ENCODE measurements at regions not wholly inside any gene's neighbourhood (a gene's known extent, or its start where the extent isn't known, plus 50 kb on each side); places are given as distances from the start of the nearest gene placed in this dataset.

DNA sequence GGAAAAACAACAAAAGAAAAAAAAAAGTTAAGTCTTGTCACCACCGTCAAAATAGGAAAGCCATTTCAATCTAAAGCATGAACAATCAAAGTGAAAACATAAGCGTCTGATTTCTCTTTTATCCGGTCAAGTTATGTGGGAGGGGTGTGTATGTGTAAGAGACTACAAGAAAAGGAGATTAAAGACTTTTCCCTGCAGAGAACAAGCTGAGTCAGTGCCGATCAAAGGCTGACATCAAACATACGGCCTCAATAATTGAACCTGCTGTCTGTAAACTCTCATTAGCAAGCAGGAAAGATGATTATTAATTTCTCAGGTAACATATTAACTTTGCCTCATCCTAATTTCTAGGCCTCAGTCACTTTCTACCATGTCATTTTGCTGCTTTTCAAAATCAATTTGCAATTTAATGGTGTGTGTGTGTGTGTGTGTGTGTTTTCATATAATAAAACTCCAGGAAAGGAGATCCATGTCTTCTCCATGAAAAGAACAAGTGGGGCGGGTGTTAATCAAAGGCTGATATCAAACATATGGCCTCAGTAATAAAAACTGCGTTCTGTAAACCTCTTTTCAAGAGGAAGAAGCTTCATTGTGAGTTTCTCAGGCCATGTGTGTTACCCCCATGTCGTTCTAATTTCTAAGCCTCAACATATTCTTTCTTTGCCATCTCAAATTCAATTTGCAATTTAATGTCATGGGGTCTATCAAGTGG is 649.1 kb upstream of the SORCS1 start:
- Histone ChIP-seq H2AFZ (ENCODE audit: low read length) (no peak overlapping the region), H3K36me3 (ENCODE audit: insufficient read depth, low read length) (no peaks in the 10 kb centered on the region), H3K79me2 (ENCODE audit: insufficient read depth, low read depth, low read length) (no peaks in the 10 kb centered on the region), H4K20me1 (ENCODE audit: insufficient read depth, low read length) (no peaks in the 10 kb centered on the region), H3K9me2 (ENCODE audit: insufficient read depth, low read length) (no peaks in the 10 kb centered on the region), H3K4me3 (ENCODE audit: low read depth, low read length, poor library complexity, severe bottlenecking) (no peak overlapping the region), H3K4me2 (ENCODE audit: low read length) (no peak overlapping the region), H3K4me1 (ENCODE audit: insufficient read depth, low read length, poor library complexity, severe bottlenecking) (no peaks in the 10 kb centered on the region), H3K9me3 (ENCODE audit: low read length) (no peaks in the 10 kb centered on the region), H3K27ac (ENCODE audit: low read depth, low read length, poor library complexity, severe bottlenecking) (no peak overlapping the region)
- intact Hi-C loops (cut with micrococcal nuclease; ENCODE audit: unreplicated experiment), result loop anchor here (5.0 kb wide), 1 partner anchor 1101 kb away; no protein-coding TSS in a partner anchor
- TF ChIP-seq EZH2phosphoT487 (IDR thresholded peaks at IDR 0.05; ENCODE audit: borderline replicate concordance, low read depth, low read length), result no peak
- TF ChIP-seq, protein P1, sequence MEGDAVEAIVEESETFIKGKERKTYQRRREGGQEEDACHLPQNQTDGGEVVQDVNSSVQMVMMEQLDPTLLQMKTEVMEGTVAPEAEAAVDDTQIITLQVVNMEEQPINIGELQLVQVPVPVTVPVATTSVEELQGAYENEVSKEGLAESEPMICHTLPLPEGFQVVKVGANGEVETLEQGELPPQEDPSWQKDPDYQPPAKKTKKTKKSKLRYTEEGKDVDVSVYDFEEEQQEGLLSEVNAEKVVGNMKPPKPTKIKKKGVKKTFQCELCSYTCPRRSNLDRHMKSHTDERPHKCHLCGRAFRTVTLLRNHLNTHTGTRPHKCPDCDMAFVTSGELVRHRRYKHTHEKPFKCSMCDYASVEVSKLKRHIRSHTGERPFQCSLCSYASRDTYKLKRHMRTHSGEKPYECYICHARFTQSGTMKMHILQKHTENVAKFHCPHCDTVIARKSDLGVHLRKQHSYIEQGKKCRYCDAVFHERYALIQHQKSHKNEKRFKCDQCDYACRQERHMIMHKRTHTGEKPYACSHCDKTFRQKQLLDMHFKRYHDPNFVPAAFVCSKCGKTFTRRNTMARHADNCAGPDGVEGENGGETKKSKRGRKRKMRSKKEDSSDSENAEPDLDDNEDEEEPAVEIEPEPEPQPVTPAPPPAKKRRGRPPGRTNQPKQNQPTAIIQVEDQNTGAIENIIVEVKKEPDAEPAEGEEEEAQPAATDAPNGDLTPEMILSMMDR (conservative IDR thresholded peaks at IDR 0.05; ENCODE audit: low read length), result no peak
- DNase-seq (ENCODE audit: low spot score), result no peak
- no TSS peak for BruUV-seq (replicated peaks)
- ChIA-PET CTCF (ENCODE audit: unreplicated experiment) (no interaction called here), POLR2A (interaction anchor here (0.6 kb wide), 1 partner anchor 977 kb away, joined by 3 read pairs; no protein-coding TSS in a partner anchor)

DNA sequence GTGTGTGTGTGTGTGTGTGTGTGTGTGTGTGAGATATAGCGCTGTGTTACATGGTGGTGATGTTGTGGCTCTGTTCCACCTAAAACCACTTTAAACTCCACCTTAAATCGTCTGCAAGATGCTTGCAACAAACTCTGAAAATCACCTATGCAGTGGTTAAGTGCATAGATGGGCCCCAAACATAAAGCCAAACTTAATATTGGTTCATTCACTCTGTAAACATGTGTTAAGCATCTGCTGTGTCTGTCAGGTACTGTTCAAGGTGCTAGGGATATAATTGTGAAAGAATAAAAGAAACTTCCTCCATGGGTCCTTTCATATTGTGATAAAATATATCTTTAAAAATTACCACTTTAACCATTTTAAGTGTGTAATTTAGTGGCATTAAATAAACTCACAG is 645.4 kb upstream of the SORCS1 start:
- TF ChIP-seq, protein P1 (conservative IDR thresholded peaks at IDR 0.05; ENCODE audit: low read length), result no peak
- TF ChIP-seq EZH2phosphoT487 (IDR thresholded peaks at IDR 0.05; ENCODE audit: borderline replicate concordance, low read depth, low read length), result no peak
- Histone ChIP-seq H3K4me2 (ENCODE audit: low read length) (no peak overlapping the region), H3K4me1 (ENCODE audit: insufficient read depth, low read length, poor library complexity, severe bottlenecking) (no peaks in the 10 kb centered on the region), H3K9me3 (ENCODE audit: low read length) (no peaks in the 10 kb centered on the region), H2AFZ (ENCODE audit: low read length) (no peak overlapping the region), H3K79me2 (ENCODE audit: insufficient read depth, low read depth, low read length) (no peaks in the 10 kb centered on the region), H3K27ac (ENCODE audit: low read depth, low read length, poor library complexity, severe bottlenecking) (no peak overlapping the region), H3K4me3 (ENCODE audit: low read depth, low read length, poor library complexity, severe bottlenecking) (no peak overlapping the region), H3K36me3 (ENCODE audit: insufficient read depth, low read length) (no peaks in the 10 kb centered on the region), H3K9me2 (ENCODE audit: insufficient read depth, low read length) (no peaks in the 10 kb centered on the region), H4K20me1 (ENCODE audit: insufficient read depth, low read length) (no peaks in the 10 kb centered on the region)
- no TSS peak for BruUV-seq (replicated peaks)
- ChIA-PET POLR2A (interaction anchor here (0.7 kb wide), 1 partner anchor 1558 kb away, joined by 3 read pairs; no protein-coding TSS in a partner anchor), CTCF (ENCODE audit: unreplicated experiment) (no interaction called here)
- intact Hi-C loops (cut with micrococcal nuclease; ENCODE audit: unreplicated experiment), result loop anchor here (5.0 kb wide), 1 partner anchor 1098 kb away; no protein-coding TSS in a partner anchor
- DNase-seq (ENCODE audit: low spot score), result no peak

DNA sequence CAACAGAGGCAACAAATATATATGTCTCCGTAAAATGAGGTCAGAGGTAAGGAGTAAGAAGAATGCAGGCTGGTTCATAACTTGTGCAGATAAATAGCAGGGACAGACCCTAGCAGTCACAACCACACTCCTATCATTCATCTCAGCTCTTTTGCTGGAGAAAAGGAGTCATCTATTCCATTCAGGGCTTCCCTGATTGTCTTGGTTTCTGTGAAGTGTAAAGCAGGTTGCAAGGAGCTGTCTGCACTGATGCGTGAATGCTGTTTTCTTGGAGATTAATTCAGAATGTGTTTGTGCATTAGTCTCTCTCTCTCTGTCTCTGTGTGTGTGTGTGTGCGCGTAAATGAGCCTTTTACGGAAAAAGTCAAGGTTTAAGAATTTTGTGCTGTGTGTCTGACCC is 643.3 kb upstream of the SORCS1 start:
- Histone ChIP-seq H3K4me1 (ENCODE audit: insufficient read depth, low read length, poor library complexity, severe bottlenecking) (no peaks in the 10 kb centered on the region), H3K36me3 (ENCODE audit: insufficient read depth, low read length) (no peaks in the 10 kb centered on the region), H4K20me1 (ENCODE audit: insufficient read depth, low read length) (no peaks in the 10 kb centered on the region), H3K9me2 (ENCODE audit: insufficient read depth, low read length) (no peaks in the 10 kb centered on the region), H3K27ac (ENCODE audit: low read depth, low read length, poor library complexity, severe bottlenecking) (no peak overlapping the region), H3K4me2 (ENCODE audit: low read length) (no peak overlapping the region), H3K9me3 (ENCODE audit: low read length) (no peaks in the 10 kb centered on the region), H3K4me3 (ENCODE audit: low read depth, low read length, poor library complexity, severe bottlenecking) (no peak overlapping the region), H3K79me2 (ENCODE audit: insufficient read depth, low read depth, low read length) (no peaks in the 10 kb centered on the region), H2AFZ (ENCODE audit: low read length) (no peak overlapping the region)
- DNase-seq (ENCODE audit: low spot score), result no peak
- ChIA-PET CTCF (ENCODE audit: unreplicated experiment) (no interaction called here), POLR2A (interaction anchor here (0.6 to 0.8 kb wide), 2 partner anchors 8 to 950 kb away, joined by 3 to 4 read pairs; no protein-coding TSS in a partner anchor)
- TF ChIP-seq, protein P1 (conservative IDR thresholded peaks at IDR 0.05; ENCODE audit: low read length), result no peak
- no peak for TF ChIP-seq EZH2phosphoT487 (IDR thresholded peaks at IDR 0.05; ENCODE audit: borderline replicate concordance, low read depth, low read length)
- BruUV-seq (replicated peaks), result no TSS peak
- intact Hi-C loops (cut with micrococcal nuclease; ENCODE audit: unreplicated experiment), result no loop called here

Data from OCI-LY7 (cell line).